Astrocyte (in vitro differentiated cells and primary cell): ENCODE measurements at regions not wholly inside any gene's neighbourhood (a gene's known extent, or its start where the extent isn't known, plus 50 kb on each side); places are given as distances from the start of the nearest gene placed in this dataset.

Experiments
- DNase-seq: peaks from one replicate; pipeline ENCODE4 v3.0.0-alpha.2; 2010; ENCODE audit warnings: low read depth
- FAIRE-seq: peaks from 2 replicates; lab custom pipeline; 2011; peaks lifted over from hg19 to GRCh38; lab: Jason Lieb, UNC
- H2AFZ ChIP-seq: 2 replicates; pipeline ENCODE4 v1.6.0; 2012; ENCODE audit warnings: low read depth, low read length, inconsistent platforms
- H3K27ac ChIP-seq: 2 replicates; pipeline ENCODE4 v1.5.1; 2011; ENCODE audit warnings: low read depth, low read length, inconsistent platforms
- H3K27me3 ChIP-seq: 2 replicates; pipeline ENCODE4 v1.6.0; 2011; ENCODE audit warnings: low read length, inconsistent platforms; ENCODE audit not compliant: insufficient read depth
- H3K36me3 ChIP-seq: 2 replicates; pipeline ENCODE4 v1.5.1; 2011; ENCODE audit warnings: low read length, inconsistent platforms; ENCODE audit not compliant: insufficient read depth
- H3K4me1 ChIP-seq: 2 replicates; pipeline ENCODE4 v1.5.1; 2011; ENCODE audit warnings: low read length, inconsistent platforms; ENCODE audit not compliant: insufficient read depth
- H3K4me2 ChIP-seq: 2 replicates; pipeline ENCODE4 v1.6.0; 2012; ENCODE audit warnings: low read length, inconsistent platforms
- H3K4me3 ChIP-seq: 2 replicates; pipeline ENCODE4 v1.5.1; 2011; ENCODE audit warnings: low read depth, mild to moderate bottlenecking, low read length, inconsistent platforms; ENCODE audit not compliant: insufficient read depth
- H3K79me2 ChIP-seq: 2 replicates; pipeline ENCODE4 v1.6.0; 2012; ENCODE audit warnings: mild to moderate bottlenecking, low read length, inconsistent platforms; ENCODE audit not compliant: insufficient read depth
- H3K9ac ChIP-seq: 2 replicates; pipeline ENCODE4 v1.6.0; 2012; ENCODE audit warnings: mild to moderate bottlenecking, low read length, inconsistent platforms
- H3K9me3 ChIP-seq: 2 replicates; pipeline ENCODE4 v1.5.1; 2012; ENCODE audit warnings: low read depth, mild to moderate bottlenecking, low read length, inconsistent platforms; ENCODE audit not compliant: insufficient read depth
- H4K20me1 ChIP-seq: 2 replicates; pipeline ENCODE4 v1.6.0; 2012; ENCODE audit warnings: low read length, inconsistent platforms; ENCODE audit not compliant: insufficient read depth
- H3K27ac Mint-ChIP-seq: one replicate; pipeline ENCODE4 v1.8.0; 2021; ENCODE audit warnings: mild to moderate bottlenecking, mixed read lengths; ENCODE audit not compliant: unreplicated experiment
- H3K27me3 Mint-ChIP-seq: one replicate; pipeline ENCODE4 v1.8.0; 2021; ENCODE audit warnings: low read depth, mixed read lengths; ENCODE audit not compliant: unreplicated experiment
- H3K36me3 Mint-ChIP-seq: one replicate; pipeline ENCODE4 v1.8.0; 2021; ENCODE audit warnings: low read depth, mixed read lengths; ENCODE audit not compliant: unreplicated experiment
- H3K4me1 Mint-ChIP-seq: one replicate; pipeline ENCODE4 v1.8.0; 2021; ENCODE audit warnings: low read depth, mixed read lengths; ENCODE audit not compliant: unreplicated experiment
- H3K4me3 Mint-ChIP-seq: one replicate; pipeline ENCODE4 v1.8.0; 2021; ENCODE audit warnings: mild to moderate bottlenecking, moderate library complexity, mixed read lengths; ENCODE audit not compliant: unreplicated experiment
- H3K9me3 Mint-ChIP-seq: one replicate; pipeline ENCODE4 v1.8.0; 2021; ENCODE audit warnings: mild to moderate bottlenecking, mixed read lengths; ENCODE audit not compliant: unreplicated experiment
- EZH2 ChIP-seq: IDR thresholded peaks from 2 replicates; pipeline ENCODE4 v1.6.1; 2012; ENCODE audit warnings: mild to moderate bottlenecking, low read length, inconsistent platforms; ENCODE audit not compliant: insufficient read depth
- TF ChIP-seq, protein P1 (sequence below): IDR thresholded peaks from 2 replicates; pipeline ENCODE4 v1.5.1; 2011; ENCODE audit warnings: low read depth, mild to moderate bottlenecking, inconsistent platforms, low read length, moderate library complexity; ENCODE audit not compliant: insufficient read depth

DNA sequence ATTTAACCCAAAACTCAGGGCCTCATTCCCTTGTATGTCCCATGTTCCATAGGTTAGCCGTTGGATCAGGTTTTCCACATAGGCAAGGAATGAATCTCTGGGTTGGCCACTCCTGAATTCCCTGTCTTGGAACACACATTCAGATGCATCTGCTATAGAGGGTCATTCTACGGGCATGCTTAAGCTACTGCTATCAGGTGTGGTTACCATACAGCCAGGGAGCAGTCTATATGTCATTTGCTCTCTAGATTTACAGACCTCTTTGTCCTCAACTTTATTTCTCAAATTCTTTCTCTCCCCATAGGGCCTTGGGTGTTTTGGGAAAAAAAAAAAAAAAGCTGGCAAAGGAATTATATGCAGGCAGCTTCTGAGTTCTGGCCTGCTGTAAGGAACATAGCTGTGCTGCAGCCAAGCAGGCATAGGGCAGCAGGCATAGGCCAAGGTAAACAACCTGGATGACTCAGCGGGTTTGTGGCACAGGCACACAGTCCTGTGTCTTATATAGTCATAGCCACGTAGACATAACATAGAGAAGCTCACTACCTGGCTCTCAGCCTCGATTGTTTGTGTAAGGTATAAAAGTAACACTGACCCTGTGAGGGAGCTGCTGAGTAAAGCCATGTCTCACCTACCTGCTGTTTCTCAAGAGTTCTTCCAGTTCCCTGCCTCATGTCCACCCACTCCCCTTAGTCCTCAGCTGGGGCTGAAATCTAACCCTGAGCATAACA lies 141.5 kb downstream of the OSTF1 start:
- peaks cover 2% of the 10 kb centered on the region for H3K27me3 Mint-ChIP-seq
- FAIRE-seq = no peak
- Histone ChIP-seq H3K27me3 (no peaks in the 10 kb centered on the region), H3K9me3 (no peaks in the 10 kb centered on the region), H3K9ac (no peak overlapping the region), H2AFZ (no peak overlapping the region), H3K4me3 (no peak overlapping the region), H3K27ac (no peak overlapping the region), H3K4me1 (peaks cover 2% of the 10 kb centered on the region), H4K20me1 (no peaks in the 10 kb centered on the region), H3K36me3 (no peaks in the 10 kb centered on the region), H3K79me2 (no peaks in the 10 kb centered on the region), H3K4me2 (no peak overlapping the region)
- H3K36me3 Mint-ChIP-seq = no peaks in the 10 kb centered on the region
- no peak overlapping the region for H3K4me3 Mint-ChIP-seq
- no peaks in the 10 kb centered on the region for H3K4me1 Mint-ChIP-seq
- DNase-seq = peak; percentile 48
- peaks cover 6% of the 10 kb centered on the region for H3K9me3 Mint-ChIP-seq
- H3K27ac Mint-ChIP-seq = no peak overlapping the region
- no peak for TF ChIP-seq EZH2
- TF ChIP-seq, protein P1, sequence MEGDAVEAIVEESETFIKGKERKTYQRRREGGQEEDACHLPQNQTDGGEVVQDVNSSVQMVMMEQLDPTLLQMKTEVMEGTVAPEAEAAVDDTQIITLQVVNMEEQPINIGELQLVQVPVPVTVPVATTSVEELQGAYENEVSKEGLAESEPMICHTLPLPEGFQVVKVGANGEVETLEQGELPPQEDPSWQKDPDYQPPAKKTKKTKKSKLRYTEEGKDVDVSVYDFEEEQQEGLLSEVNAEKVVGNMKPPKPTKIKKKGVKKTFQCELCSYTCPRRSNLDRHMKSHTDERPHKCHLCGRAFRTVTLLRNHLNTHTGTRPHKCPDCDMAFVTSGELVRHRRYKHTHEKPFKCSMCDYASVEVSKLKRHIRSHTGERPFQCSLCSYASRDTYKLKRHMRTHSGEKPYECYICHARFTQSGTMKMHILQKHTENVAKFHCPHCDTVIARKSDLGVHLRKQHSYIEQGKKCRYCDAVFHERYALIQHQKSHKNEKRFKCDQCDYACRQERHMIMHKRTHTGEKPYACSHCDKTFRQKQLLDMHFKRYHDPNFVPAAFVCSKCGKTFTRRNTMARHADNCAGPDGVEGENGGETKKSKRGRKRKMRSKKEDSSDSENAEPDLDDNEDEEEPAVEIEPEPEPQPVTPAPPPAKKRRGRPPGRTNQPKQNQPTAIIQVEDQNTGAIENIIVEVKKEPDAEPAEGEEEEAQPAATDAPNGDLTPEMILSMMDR = no peak

DNA sequence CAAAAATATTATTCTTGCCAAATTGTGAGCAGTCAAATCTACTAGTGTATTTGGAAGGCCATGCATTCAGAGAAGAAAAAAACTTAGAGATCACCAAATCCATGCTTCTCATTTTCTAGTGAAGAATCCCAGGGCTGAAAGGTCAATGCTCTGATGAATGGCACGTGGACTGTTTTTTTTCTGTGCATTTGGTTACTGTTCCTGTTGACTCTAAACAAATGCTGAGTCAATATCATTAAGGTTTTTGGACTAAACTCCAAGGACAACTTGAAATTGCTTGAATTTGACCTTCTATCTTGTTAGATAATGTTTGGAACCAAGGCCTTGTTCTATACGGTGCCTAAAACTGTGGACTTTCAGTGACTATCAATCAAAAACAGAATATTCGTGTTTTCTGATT lies 142.2 kb downstream of the OSTF1 start:
- no peak overlapping the region for H3K9ac ChIP-seq

More for the DNA sequence above, 142.2 kb downstream of the OSTF1 start:
- no peak overlapping the region for H3K4me3 ChIP-seq
- no peak overlapping the region for H3K4me3 Mint-ChIP-seq
- H4K20me1 ChIP-seq = no peaks in the 10 kb centered on the region
- no peaks in the 10 kb centered on the region for H3K4me1 Mint-ChIP-seq
- no peak overlapping the region for H3K27ac Mint-ChIP-seq
- H3K79me2 ChIP-seq = no peaks in the 10 kb centered on the region
- FAIRE-seq (no peak), DNase-seq (no peak)
- no peaks in the 10 kb centered on the region for H3K9me3 ChIP-seq
- H3K4me1 ChIP-seq = peaks cover 2% of the 10 kb centered on the region
- peaks cover 8% of the 10 kb centered on the region for H3K9me3 Mint-ChIP-seq
- no peaks in the 10 kb centered on the region for H3K36me3 Mint-ChIP-seq
- peaks cover 2% of the 10 kb centered on the region for H3K27me3 Mint-ChIP-seq
- no peak overlapping the region for H3K27ac ChIP-seq
- TF ChIP-seq, protein P1 = no peak
- no peak for TF ChIP-seq EZH2
- H2AFZ ChIP-seq = no peak overlapping the region
- H3K4me2 ChIP-seq = no peak overlapping the region
- no peaks in the 10 kb centered on the region for H3K27me3 ChIP-seq
- no peaks in the 10 kb centered on the region for H3K36me3 ChIP-seq
